ENCODE measurements at regions not wholly inside any gene's neighbourhood (a gene's known extent, or its start where the extent isn't known, plus 50 kb on each side); places are given as distances from the start of the nearest gene placed in this dataset.

GRCh38 chr4:115763051-115763450 lies 649.6 kb upstream of the NDST4 start:
- no peaks in the 10 kb centered on the region for H3K9me3 ChIP-seq (ENCODE audit: severe bottlenecking)
- DNase-seq (ENCODE audit: low spot score) (no peak), ATAC-seq (ENCODE audit: low read depth) (peak; percentile 50)
- H3K27me3 ChIP-seq (ENCODE audit: insufficient read depth, poor library complexity, severe bottlenecking) = no peaks in the 10 kb centered on the region
- TF ChIP-seq, protein P1, sequence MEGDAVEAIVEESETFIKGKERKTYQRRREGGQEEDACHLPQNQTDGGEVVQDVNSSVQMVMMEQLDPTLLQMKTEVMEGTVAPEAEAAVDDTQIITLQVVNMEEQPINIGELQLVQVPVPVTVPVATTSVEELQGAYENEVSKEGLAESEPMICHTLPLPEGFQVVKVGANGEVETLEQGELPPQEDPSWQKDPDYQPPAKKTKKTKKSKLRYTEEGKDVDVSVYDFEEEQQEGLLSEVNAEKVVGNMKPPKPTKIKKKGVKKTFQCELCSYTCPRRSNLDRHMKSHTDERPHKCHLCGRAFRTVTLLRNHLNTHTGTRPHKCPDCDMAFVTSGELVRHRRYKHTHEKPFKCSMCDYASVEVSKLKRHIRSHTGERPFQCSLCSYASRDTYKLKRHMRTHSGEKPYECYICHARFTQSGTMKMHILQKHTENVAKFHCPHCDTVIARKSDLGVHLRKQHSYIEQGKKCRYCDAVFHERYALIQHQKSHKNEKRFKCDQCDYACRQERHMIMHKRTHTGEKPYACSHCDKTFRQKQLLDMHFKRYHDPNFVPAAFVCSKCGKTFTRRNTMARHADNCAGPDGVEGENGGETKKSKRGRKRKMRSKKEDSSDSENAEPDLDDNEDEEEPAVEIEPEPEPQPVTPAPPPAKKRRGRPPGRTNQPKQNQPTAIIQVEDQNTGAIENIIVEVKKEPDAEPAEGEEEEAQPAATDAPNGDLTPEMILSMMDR (IDR thresholded peaks at IDR 0.05; ENCODE audit: poor library complexity, severe bottlenecking) = no peak
- no peaks in the 10 kb centered on the region for H3K36me3 ChIP-seq (ENCODE audit: low read depth)
- no peak overlapping the region for H3K4me3 ChIP-seq (ENCODE audit: severe bottlenecking)
- H3K27ac ChIP-seq (ENCODE audit: poor library complexity, severe bottlenecking) = no peak overlapping the region
- H3K4me1 ChIP-seq (ENCODE audit: insufficient read depth, poor library complexity, severe bottlenecking) = no peaks in the 10 kb centered on the region

DNA sequence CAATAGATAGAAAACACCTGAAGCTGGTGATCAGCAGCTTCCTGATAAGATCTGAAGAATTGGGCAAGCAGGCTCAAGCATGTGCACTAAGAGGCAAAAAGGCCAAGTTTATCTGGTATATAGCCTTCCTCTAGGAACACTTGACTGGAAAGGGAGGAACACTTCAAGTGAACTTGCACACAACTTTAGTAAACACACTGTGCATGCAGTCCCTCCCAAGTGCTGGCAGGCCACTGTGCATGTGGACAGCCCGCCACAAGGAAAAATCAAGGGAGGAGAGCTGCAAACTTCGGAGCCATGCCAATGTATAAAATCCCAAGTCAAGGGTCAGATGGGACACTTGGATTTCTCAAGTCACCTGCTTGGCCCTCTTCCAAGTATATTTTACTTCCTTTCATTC lies 645.8 kb upstream of the NDST4 start:
- no peaks in the 10 kb centered on the region for H3K4me1 ChIP-seq (ENCODE audit: insufficient read depth, poor library complexity, severe bottlenecking)
- TF ChIP-seq, protein P1 (IDR thresholded peaks at IDR 0.05; ENCODE audit: poor library complexity, severe bottlenecking) = no peak
- DNase-seq (ENCODE audit: low spot score) (no peak), ATAC-seq (ENCODE audit: low read depth) (no peak)
- H3K27me3 ChIP-seq (ENCODE audit: insufficient read depth, poor library complexity, severe bottlenecking) = no peaks in the 10 kb centered on the region
- no peaks in the 10 kb centered on the region for H3K36me3 ChIP-seq (ENCODE audit: low read depth)
- no peaks in the 10 kb centered on the region for H3K9me3 ChIP-seq (ENCODE audit: severe bottlenecking)
- H3K4me3 ChIP-seq (ENCODE audit: severe bottlenecking) = no peak overlapping the region
- no peak overlapping the region for H3K27ac ChIP-seq (ENCODE audit: poor library complexity, severe bottlenecking)

DNA sequence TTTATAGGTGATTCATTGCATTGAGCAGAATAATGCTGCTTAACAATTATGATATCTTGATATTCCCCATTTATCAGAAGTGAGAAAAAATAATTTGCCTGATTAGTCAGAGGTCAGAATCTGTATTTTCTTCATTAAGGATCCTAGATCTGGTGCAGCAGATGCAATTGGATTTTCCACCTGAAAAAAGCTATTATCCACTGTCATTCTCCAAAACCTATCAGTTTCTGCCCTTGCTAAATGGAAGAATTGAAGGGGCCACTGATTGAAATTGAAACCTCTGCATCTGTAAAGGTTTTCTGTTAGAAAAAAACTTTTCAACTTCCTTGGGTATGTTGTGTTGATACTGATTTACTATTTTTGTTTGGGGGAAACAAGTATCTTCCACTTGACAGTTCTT lies 636.0 kb upstream of the NDST4 start:
- no peaks in the 10 kb centered on the region for H3K9me3 ChIP-seq (ENCODE audit: severe bottlenecking)
- H3K4me3 ChIP-seq (ENCODE audit: severe bottlenecking) = no peak overlapping the region
- DNase-seq (ENCODE audit: low spot score) (no peak), ATAC-seq (ENCODE audit: low read depth) (no peak)
- no peaks in the 10 kb centered on the region for H3K36me3 ChIP-seq (ENCODE audit: low read depth)
- H3K4me1 ChIP-seq (ENCODE audit: insufficient read depth, poor library complexity, severe bottlenecking) = no peaks in the 10 kb centered on the region
- TF ChIP-seq, protein P1 (IDR thresholded peaks at IDR 0.05; ENCODE audit: poor library complexity, severe bottlenecking) = no peak
- no peak overlapping the region for H3K27ac ChIP-seq (ENCODE audit: poor library complexity, severe bottlenecking)
- H3K27me3 ChIP-seq (ENCODE audit: insufficient read depth, poor library complexity, severe bottlenecking) = no peaks in the 10 kb centered on the region

DNA sequence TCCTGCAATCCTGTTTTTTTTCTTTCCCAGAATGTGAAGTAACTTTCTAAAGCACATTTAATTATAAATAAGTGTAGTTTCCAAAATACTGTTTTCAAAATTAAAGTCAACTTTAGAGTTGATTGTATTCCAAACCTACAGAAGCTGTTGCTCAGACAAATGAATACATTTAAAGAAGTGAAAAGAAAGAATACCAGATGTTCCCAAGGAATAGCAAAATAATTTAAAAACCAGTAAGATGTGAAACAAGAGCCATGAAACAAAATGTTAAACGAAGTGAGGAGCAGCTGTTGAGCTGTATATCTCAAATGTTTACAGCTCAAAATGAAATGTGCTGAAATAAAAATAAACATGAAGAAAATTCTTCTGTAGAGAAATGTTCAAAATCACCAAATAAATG lies 627.4 kb upstream of the NDST4 start:
- Histone ChIP-seq H3K9me3 (ENCODE audit: severe bottlenecking) (no peaks in the 10 kb centered on the region), H3K27me3 (ENCODE audit: insufficient read depth, poor library complexity, severe bottlenecking) (no peaks in the 10 kb centered on the region), H3K27ac (ENCODE audit: poor library complexity, severe bottlenecking) (no peak overlapping the region), H3K36me3 (ENCODE audit: low read depth) (no peaks in the 10 kb centered on the region), H3K4me1 (ENCODE audit: insufficient read depth, poor library complexity, severe bottlenecking) (no peaks in the 10 kb centered on the region), H3K4me3 (ENCODE audit: severe bottlenecking) (no peak overlapping the region)
- no peak for ATAC-seq (ENCODE audit: low read depth)
- TF ChIP-seq, protein P1 (IDR thresholded peaks at IDR 0.05; ENCODE audit: poor library complexity, severe bottlenecking) = no peak
- DNase-seq (ENCODE audit: low spot score) = no peak

- H3K27ac ChIP-seq (ENCODE audit: poor library complexity, severe bottlenecking) = no peak overlapping the region
- no peaks in the 10 kb centered on the region for H3K4me1 ChIP-seq (ENCODE audit: insufficient read depth, poor library complexity, severe bottlenecking)
- no peak overlapping the region for H3K4me3 ChIP-seq (ENCODE audit: severe bottlenecking)
- H3K9me3 ChIP-seq (ENCODE audit: severe bottlenecking) = no peaks in the 10 kb centered on the region
- H3K36me3 ChIP-seq (ENCODE audit: low read depth) = no peaks in the 10 kb centered on the region
- TF ChIP-seq, protein P1 (IDR thresholded peaks at IDR 0.05; ENCODE audit: poor library complexity, severe bottlenecking) = no peak
- DNase-seq (ENCODE audit: low spot score) = no peak
- no peaks in the 10 kb centered on the region for H3K27me3 ChIP-seq (ENCODE audit: insufficient read depth, poor library complexity, severe bottlenecking)
- ATAC-seq (ENCODE audit: low read depth) = no peak
Observed at GRCh38 chr4:115729739-115730266, 616.4 kb upstream of the NDST4 start.
